IMR-90 (cell line): ENCODE measurements at regions not wholly inside any gene's neighbourhood (a gene's known extent, or its start where the extent isn't known, plus 50 kb on each side); places are given as distances from the start of the nearest gene placed in this dataset.

Experiments used
- ATAC-seq: fragments of 200-7000 bp; cut with Tn5 transposase; 2 replicates; pipeline ENCODE4 v1.9.1; 2020; ENCODE audit warnings: low read depth, mild to moderate bottlenecking, moderate library complexity
- BruUV-seq: library from RNA; stranded (reverse); fragments of 400-500 nt; replicated peaks from 2 replicates; lab custom pipeline; 2021; lab: Mats Ljungman, UMichigan
- CTCF ChIA-PET: fragments of 300-600 bp; formaldehyde crosslinking; extraction: SDS; loops from one replicate; lab custom pipeline; 2021; ENCODE audit warnings: antibody characterized with exemption; lab: Yijun Ruan, JAX
- POLR2A ChIA-PET: fragments of 300-600 bp; sonication (Branson Sonifier 250); formaldehyde crosslinking; loops from one replicate; lab custom pipeline; 2022; ENCODE audit warnings: antibody characterized with exemption; ENCODE audit not compliant: unreplicated experiment; lab: Charles Lee
- DNase-seq: peaks from one replicate; pipeline ENCODE4 v3.0.0; 2013
- H2AFZ ChIP-seq: replicated peaks from 2 replicates; pipeline ENCODE3; 2013; ENCODE audit warnings: low read length, mild to moderate bottlenecking; ENCODE audit not compliant: poor library complexity
- H2AK5ac ChIP-seq: 2 replicates; pipeline ENCODE4 v1.6.1; 2013; ENCODE audit warnings: low read depth, low read length, inconsistent platforms
- H2AK9ac ChIP-seq: replicated peaks from 2 replicates; pipeline ENCODE3; 2013; ENCODE audit warnings: mild to moderate bottlenecking, low read depth, low read length, moderate library complexity; ENCODE audit not compliant: poor library complexity
- H2BK120ac ChIP-seq: 2 replicates; pipeline ENCODE4 v1.6.1; 2013; ENCODE audit warnings: low read depth, low read length, inconsistent platforms
- H2BK15ac ChIP-seq: 3 replicates; pipeline ENCODE4 v1.6.1; 2013; ENCODE audit warnings: low read depth, low read length, inconsistent platforms
- H2BK20ac ChIP-seq: 2 replicates; pipeline ENCODE4 v1.6.1; 2013; ENCODE audit warnings: low read depth, mild to moderate bottlenecking, inconsistent platforms, low read length, moderate library complexity
- H2BK5ac ChIP-seq: 2 replicates; pipeline ENCODE4 v1.6.1; 2013; ENCODE audit warnings: mild to moderate bottlenecking, low read depth, low read length, inconsistent platforms; ENCODE audit not compliant: poor library complexity, severe bottlenecking
- H3K14ac ChIP-seq: replicated peaks from 2 replicates; pipeline ENCODE4 v1.6.1; 2013; ENCODE audit warnings: low read depth, low read length, inconsistent platforms
- H3K18ac ChIP-seq: 2 replicates; pipeline ENCODE4 v1.6.1; 2013; ENCODE audit warnings: low read depth, low read length, control low read depth
- H3K23ac ChIP-seq: 2 replicates; pipeline ENCODE4 v1.6.1; 2013; ENCODE audit warnings: low read depth, low read length, inconsistent platforms
- H3K27ac ChIP-seq: 2 replicates; pipeline ENCODE4 v1.5.1; 2013; ENCODE audit warnings: mild to moderate bottlenecking, control low read depth, low read length; ENCODE audit not compliant: insufficient read depth
- H3K27me3 ChIP-seq: 2 replicates; pipeline ENCODE4 v1.6.1; 2013; ENCODE audit warnings: low read length; ENCODE audit not compliant: control insufficient read depth, insufficient read depth
- H3K36me3 ChIP-seq: 2 replicates; pipeline ENCODE4 v1.6.1; 2013; ENCODE audit warnings: low read length, mixed read lengths; ENCODE audit not compliant: control insufficient read depth, insufficient read depth
- H3K4ac ChIP-seq: 2 replicates; pipeline ENCODE4 v1.6.1; 2013; ENCODE audit warnings: low read depth, low read length, inconsistent platforms
- H3K4me1 ChIP-seq: 2 replicates; pipeline ENCODE4 v1.6.1; 2013; ENCODE audit warnings: low read length, mixed read lengths; ENCODE audit not compliant: control insufficient read depth, insufficient read depth
- H3K4me2 ChIP-seq: 2 replicates; pipeline ENCODE4 v1.6.1; 2013; ENCODE audit warnings: low read depth, mild to moderate bottlenecking, control low read depth, low read length, moderate library complexity
- H3K4me3 ChIP-seq: 2 replicates; pipeline ENCODE4 v1.5.1; 2013; ENCODE audit warnings: low read depth, mild to moderate bottlenecking, control low read depth, low read length, moderate library complexity; ENCODE audit not compliant: insufficient read depth
- H3K56ac ChIP-seq: 2 replicates; pipeline ENCODE4 v1.6.1; 2013; ENCODE audit warnings: low read length, inconsistent platforms; ENCODE audit not compliant: insufficient read depth; ENCODE audit errors: extremely low read depth
- H3K79me1 ChIP-seq, 2 experiments: 2 replicates each; pipeline ENCODE4 v1.6.1; 2013; ENCODE audit warnings: low read length in 2 of 2, inconsistent platforms in 1 of 2, low read depth in 1 of 2
- H3K9ac ChIP-seq: 2 replicates; pipeline ENCODE4 v1.6.1; 2013; ENCODE audit warnings: low read depth, low read length, control low read depth
- H3K9me1 ChIP-seq: 2 replicates; pipeline ENCODE4 v1.6.1; 2013; ENCODE audit warnings: low read length, inconsistent platforms; ENCODE audit not compliant: insufficient read depth
- H3K9me3 ChIP-seq: 2 replicates; pipeline ENCODE4 v1.6.1; 2013; ENCODE audit warnings: low read length; ENCODE audit not compliant: control insufficient read depth, insufficient read depth
- H4K20me1 ChIP-seq: 2 replicates; pipeline ENCODE4 v1.6.1; 2013; ENCODE audit warnings: low read length, inconsistent platforms; ENCODE audit not compliant: insufficient read depth
- H4K5ac ChIP-seq: 2 replicates; pipeline ENCODE4 v1.6.1; 2013; ENCODE audit warnings: mild to moderate bottlenecking, low read depth, low read length, control low read depth
- H4K8ac ChIP-seq, 2 experiments: 2 replicates each; pipeline ENCODE4 v1.6.1; 2013; ENCODE audit warnings: low read depth in 2 of 2, low read length in 2 of 2, control low read depth in 1 of 2, inconsistent platforms in 1 of 2
- H4K91ac ChIP-seq: 2 replicates; pipeline ENCODE4 v1.6.1; 2013; ENCODE audit warnings: low read depth, low read length, inconsistent platforms; ENCODE audit not compliant: insufficient read depth
- CHD1 ChIP-seq: IDR thresholded peaks from 2 replicates; pipeline ENCODE4 v1.6.1; 2012; ENCODE audit warnings: low read depth, low read length, improper control_type of control experiment
- MXI1 ChIP-seq: IDR thresholded peaks from 2 replicates; pipeline ENCODE4 v1.6.1; 2012; ENCODE audit warnings: low read depth, mild to moderate bottlenecking, low read length, moderate library complexity, borderline replicate concordance
- RAD21 ChIP-seq: IDR thresholded peaks from 2 replicates; pipeline ENCODE4 v1.6.1; 2012; ENCODE audit warnings: low read length, improper control_type of control experiment
- WGBS, 2 experiments: methylation state at CpG; one replicate each; pipeline versions ENCODE4 v1.1.5 to v1.1.7; 2013; ENCODE audit warnings: missing lambda C conversion rate in 2 of 2; ENCODE audit not compliant: insufficient read length in 1 of 2; ENCODE audit errors: extremely low coverage in 2 of 2; 5-methylcytosine and 5-hydroxymethylcytosine counted together
- dilution Hi-C: fragments of 300-500 bp; cut with HindIII; formaldehyde crosslinking; loops from one replicate; pipeline ENCODE4 v1.14.3; 2018; ENCODE audit warnings: low sequenced_read_pairs; ENCODE audit not compliant: unreplicated experiment
- in situ Hi-C: fragments of 300-500 bp; cut with MboI; formaldehyde crosslinking; loops from 3 replicates; pipeline ENCODE4 v1.14.3; 2019; ENCODE audit warnings: low sequenced_read_pairs, inconsistent platforms, mixed read lengths
- intact Hi-C: fragments of 100-400 bp; cut with micrococcal nuclease; formaldehyde crosslinking; loops from 2 replicates; pipeline ENCODE4 v1.10.0; 2022

- no peak overlapping the region for H3K23ac ChIP-seq
- no peak overlapping the region for H2BK20ac ChIP-seq
- ATAC-seq (no peak), DNase-seq (peak; percentile 63)
- no peak overlapping the region for H3K4me3 ChIP-seq
- no peak overlapping the region for H2BK120ac ChIP-seq
- H3K4me1 ChIP-seq: no peaks in the 10 kb centered on the region
- ChIA-PET POLR2A (no interaction called here), CTCF (no interaction called here)
- H3K9me1 ChIP-seq: no peaks in the 10 kb centered on the region
- no peaks in the 10 kb centered on the region for H3K36me3 ChIP-seq
- no peak overlapping the region for H3K27ac ChIP-seq
- H2AK5ac ChIP-seq: no peak overlapping the region
- TF ChIP-seq CHD1 (no peak), RAD21 (no peak), MXI1 (no peak)
- H4K5ac ChIP-seq: no peak overlapping the region
- no TSS peak for BruUV-seq
- dilution Hi-C loops: no loop called here
- WGBS, 2 experiments: no CpG with 5 or more reads among the region's 2 CpGs
- H3K56ac ChIP-seq: no peak overlapping the region
- H4K8ac ChIP-seq: no peak overlapping the region
- H3K9me3 ChIP-seq: no peaks in the 10 kb centered on the region
- H2AK9ac ChIP-seq: no peak overlapping the region
- H3K4ac ChIP-seq: no peak overlapping the region
- in situ Hi-C loops: no loop called here
- no peak overlapping the region for H2BK15ac ChIP-seq
- H4K20me1 ChIP-seq: no peaks in the 10 kb centered on the region
- H3K14ac ChIP-seq: no peak overlapping the region
- H3K79me1 ChIP-seq: no peaks in the 10 kb centered on the region
- intact Hi-C loops: no loop called here
- no peak overlapping the region for H3K9ac ChIP-seq
- no peak overlapping the region for H3K18ac ChIP-seq
- H3K27me3 ChIP-seq: no peaks in the 10 kb centered on the region
- H2AFZ ChIP-seq: no peak overlapping the region
- no peak overlapping the region for H4K91ac ChIP-seq
- H2BK5ac ChIP-seq: no peak overlapping the region
- H3K4me2 ChIP-seq: no peak overlapping the region
These were observed 125.6 kb upstream of the STXBP5 start for GRCh38 chr6:147078602-147079001.
